ENCODE measurements at regions not wholly inside any gene's neighbourhood (a gene's known extent, or its start where the extent isn't known, plus 50 kb on each side); places are given as distances from the start of the nearest gene placed in this dataset.

- no TSS peak for BruUV-seq (replicated peaks)
- H3K27ac Mint-ChIP-seq (ENCODE audit: unreplicated experiment) = no peak overlapping the region
- CTCF ChIA-PET = no interaction called here
- peaks cover 2% of the 10 kb centered on the region for H3K9me3 Mint-ChIP-seq (ENCODE audit: low read depth, unreplicated experiment)
- H3K4me3 Mint-ChIP-seq (ENCODE audit: low read depth, unreplicated experiment) = no peak overlapping the region
- TF ChIP-seq, protein P1, sequence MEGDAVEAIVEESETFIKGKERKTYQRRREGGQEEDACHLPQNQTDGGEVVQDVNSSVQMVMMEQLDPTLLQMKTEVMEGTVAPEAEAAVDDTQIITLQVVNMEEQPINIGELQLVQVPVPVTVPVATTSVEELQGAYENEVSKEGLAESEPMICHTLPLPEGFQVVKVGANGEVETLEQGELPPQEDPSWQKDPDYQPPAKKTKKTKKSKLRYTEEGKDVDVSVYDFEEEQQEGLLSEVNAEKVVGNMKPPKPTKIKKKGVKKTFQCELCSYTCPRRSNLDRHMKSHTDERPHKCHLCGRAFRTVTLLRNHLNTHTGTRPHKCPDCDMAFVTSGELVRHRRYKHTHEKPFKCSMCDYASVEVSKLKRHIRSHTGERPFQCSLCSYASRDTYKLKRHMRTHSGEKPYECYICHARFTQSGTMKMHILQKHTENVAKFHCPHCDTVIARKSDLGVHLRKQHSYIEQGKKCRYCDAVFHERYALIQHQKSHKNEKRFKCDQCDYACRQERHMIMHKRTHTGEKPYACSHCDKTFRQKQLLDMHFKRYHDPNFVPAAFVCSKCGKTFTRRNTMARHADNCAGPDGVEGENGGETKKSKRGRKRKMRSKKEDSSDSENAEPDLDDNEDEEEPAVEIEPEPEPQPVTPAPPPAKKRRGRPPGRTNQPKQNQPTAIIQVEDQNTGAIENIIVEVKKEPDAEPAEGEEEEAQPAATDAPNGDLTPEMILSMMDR (IDR thresholded peaks at IDR 0.05; ENCODE audit: unreplicated experiment) = no peak
- intact Hi-C loops (cut with micrococcal nuclease; ENCODE audit: unreplicated experiment) = no loop called here
- H3K4me1 Mint-ChIP-seq (ENCODE audit: low read depth, unreplicated experiment) = peaks cover 13% of the 10 kb centered on the region
- no peak for DNase-seq
- no peaks in the 10 kb centered on the region for H3K36me3 Mint-ChIP-seq (ENCODE audit: insufficient read depth, unreplicated experiment)
- H3K27me3 Mint-ChIP-seq (ENCODE audit: unreplicated experiment) = no peaks in the 10 kb centered on the region
Measured at GRCh38 chr3:117617906-117618305, 908.3 kb downstream of the TUSC7 start.

- TF ChIP-seq, protein P1 (IDR thresholded peaks at IDR 0.05; ENCODE audit: unreplicated experiment) = no peak
- no peaks in the 10 kb centered on the region for H3K27me3 Mint-ChIP-seq (ENCODE audit: unreplicated experiment)
- H3K36me3 Mint-ChIP-seq (ENCODE audit: insufficient read depth, unreplicated experiment) = no peaks in the 10 kb centered on the region
- H3K9me3 Mint-ChIP-seq (ENCODE audit: low read depth, unreplicated experiment) = peaks cover 2% of the 10 kb centered on the region
- H3K27ac Mint-ChIP-seq (ENCODE audit: unreplicated experiment) = no peak overlapping the region
- H3K4me1 Mint-ChIP-seq (ENCODE audit: low read depth, unreplicated experiment) = peaks cover 13% of the 10 kb centered on the region
- H3K4me3 Mint-ChIP-seq (ENCODE audit: low read depth, unreplicated experiment) = no peak overlapping the region
- CTCF ChIA-PET = no interaction called here
- no peak for DNase-seq
- BruUV-seq (replicated peaks) = no TSS peak
- intact Hi-C loops (cut with micrococcal nuclease; ENCODE audit: unreplicated experiment) = no loop called here
Measured at GRCh38 chr3:117618462-117618861, 908.9 kb downstream of the TUSC7 start.

DNA sequence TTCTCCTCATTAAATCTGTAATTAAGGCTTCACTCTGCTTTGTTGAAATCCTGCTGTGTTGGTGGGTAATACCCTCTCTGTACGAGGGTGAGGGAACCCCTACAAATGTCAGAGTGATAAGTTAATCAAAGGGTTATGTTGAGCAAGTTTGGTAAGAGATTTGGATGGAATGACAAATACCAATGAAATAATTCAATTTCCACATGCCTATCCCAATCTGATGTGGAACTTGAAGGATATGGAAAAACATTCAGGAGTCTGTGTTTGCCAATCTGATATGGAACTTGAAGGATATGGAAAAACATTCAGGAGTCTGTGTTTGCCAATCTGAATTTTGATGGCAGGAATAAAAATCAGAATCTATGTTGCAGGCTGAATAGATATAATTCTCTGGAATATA is 910.2 kb downstream of the TUSC7 start:
- no peak overlapping the region for H3K4me3 Mint-ChIP-seq (ENCODE audit: low read depth, unreplicated experiment)
- BruUV-seq (replicated peaks) = no TSS peak
- H3K27ac Mint-ChIP-seq (ENCODE audit: unreplicated experiment) = no peak overlapping the region
- H3K36me3 Mint-ChIP-seq (ENCODE audit: insufficient read depth, unreplicated experiment) = no peaks in the 10 kb centered on the region
- DNase-seq = no peak
- peaks cover 2% of the 10 kb centered on the region for H3K9me3 Mint-ChIP-seq (ENCODE audit: low read depth, unreplicated experiment)
- intact Hi-C loops (cut with micrococcal nuclease; ENCODE audit: unreplicated experiment) = no loop called here
- no peaks in the 10 kb centered on the region for H3K27me3 Mint-ChIP-seq (ENCODE audit: unreplicated experiment)
- CTCF ChIA-PET = no interaction called here
- peaks cover 13% of the 10 kb centered on the region for H3K4me1 Mint-ChIP-seq (ENCODE audit: low read depth, unreplicated experiment)
- TF ChIP-seq, protein P1 (IDR thresholded peaks at IDR 0.05; ENCODE audit: unreplicated experiment) = no peak

GRCh38 chr3:117622171-117622841 is 912.7 kb downstream of the TUSC7 start:
- H3K27ac Mint-ChIP-seq (ENCODE audit: unreplicated experiment) = no peak overlapping the region
- H3K4me3 Mint-ChIP-seq (ENCODE audit: low read depth, unreplicated experiment) = no peak overlapping the region
- peak; percentile 1 for DNase-seq
- peaks cover 2% of the 10 kb centered on the region for H3K9me3 Mint-ChIP-seq (ENCODE audit: low read depth, unreplicated experiment)
- BruUV-seq (replicated peaks) = no TSS peak
- TF ChIP-seq, protein P1 (IDR thresholded peaks at IDR 0.05; ENCODE audit: unreplicated experiment) = no peak
- CTCF ChIA-PET = no interaction called here
- intact Hi-C loops (cut with micrococcal nuclease; ENCODE audit: unreplicated experiment) = no loop called here
- no peaks in the 10 kb centered on the region for H3K27me3 Mint-ChIP-seq (ENCODE audit: unreplicated experiment)
- H3K36me3 Mint-ChIP-seq (ENCODE audit: insufficient read depth, unreplicated experiment) = no peaks in the 10 kb centered on the region
- H3K4me1 Mint-ChIP-seq (ENCODE audit: low read depth, unreplicated experiment) = peaks cover 13% of the 10 kb centered on the region
